NCI-H2029 (cell line): ENCODE measurements at regions not wholly inside any gene's neighbourhood (a gene's known extent, or its start where the extent isn't known, plus 50 kb on each side); places are given as distances from the start of the nearest gene placed in this dataset.
A peak's percentile ranks its signal among the peaks of the same experiment; 100 is the strongest.

Experiments used
- DNase-seq: peaks from one replicate; lab custom pipeline; 2025; lab: John Stamatoyannopoulos, UW

DNA sequence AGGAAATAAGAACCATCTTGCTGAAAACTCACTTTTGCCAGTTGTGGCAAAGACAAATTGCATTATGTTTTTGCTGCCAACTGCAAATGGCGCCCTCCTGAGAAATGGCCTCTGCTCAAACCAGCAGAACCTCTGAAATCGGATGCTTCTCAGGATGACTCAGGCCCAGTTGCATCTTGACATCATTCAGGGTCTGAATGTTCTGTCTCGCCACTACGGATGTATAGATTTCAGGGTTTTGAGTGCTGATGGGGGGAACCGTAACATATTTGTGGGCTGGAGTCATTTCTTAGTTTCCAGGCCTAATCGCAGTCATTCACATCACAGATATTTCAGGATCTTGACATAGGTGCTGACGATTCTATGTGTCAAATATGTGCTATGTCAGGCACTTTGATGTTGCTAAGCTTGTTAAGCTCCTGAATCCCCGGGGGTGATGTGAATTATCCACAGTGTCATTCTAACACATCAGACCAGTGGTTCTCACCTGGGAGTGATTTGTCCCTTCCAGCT, 207.1 kb downstream of the NFATC2 start:
- DNase-seq = no peak

DNA sequence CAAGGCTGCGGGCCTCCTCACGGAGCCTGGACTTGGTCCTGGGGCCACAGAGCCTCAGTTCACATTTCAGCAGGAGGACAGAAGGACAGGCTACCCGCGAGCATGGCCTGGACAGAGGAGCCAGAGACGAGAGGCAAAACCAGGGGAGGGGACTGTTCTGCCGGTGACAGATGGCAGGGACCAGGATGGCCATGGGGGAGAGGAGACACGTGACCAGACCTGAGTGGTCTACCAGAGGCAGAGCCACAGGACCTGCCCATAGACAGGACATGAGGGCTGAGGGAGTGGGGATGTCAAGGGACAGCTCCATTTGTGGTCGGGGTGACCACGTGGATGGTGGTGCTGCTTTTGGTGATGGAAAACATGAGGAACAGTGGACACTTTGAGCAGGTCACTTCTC, 207.9 kb downstream of the NFATC2 start:
- DNase-seq = no peak

DNA sequence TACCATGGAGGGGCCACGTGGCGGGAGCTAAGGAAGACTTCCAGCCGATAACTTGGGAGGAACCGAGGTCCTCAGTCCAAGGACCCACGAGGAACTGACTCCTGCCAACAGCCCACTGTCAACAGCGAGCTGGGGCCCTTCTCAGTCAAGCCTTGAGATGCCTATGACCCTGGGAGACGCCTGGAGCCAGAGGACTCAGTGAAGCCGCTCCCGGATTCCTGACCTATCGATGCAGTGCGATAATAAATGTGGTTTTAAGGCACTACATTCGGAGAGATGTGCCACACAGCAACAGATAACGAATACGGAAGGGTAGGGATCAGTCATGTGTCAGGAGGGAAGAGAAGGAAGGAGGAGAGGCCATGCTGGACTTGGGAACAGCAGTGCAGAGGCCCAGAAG, 208.5 kb downstream of the NFATC2 start:
- DNase-seq = no peak

DNA sequence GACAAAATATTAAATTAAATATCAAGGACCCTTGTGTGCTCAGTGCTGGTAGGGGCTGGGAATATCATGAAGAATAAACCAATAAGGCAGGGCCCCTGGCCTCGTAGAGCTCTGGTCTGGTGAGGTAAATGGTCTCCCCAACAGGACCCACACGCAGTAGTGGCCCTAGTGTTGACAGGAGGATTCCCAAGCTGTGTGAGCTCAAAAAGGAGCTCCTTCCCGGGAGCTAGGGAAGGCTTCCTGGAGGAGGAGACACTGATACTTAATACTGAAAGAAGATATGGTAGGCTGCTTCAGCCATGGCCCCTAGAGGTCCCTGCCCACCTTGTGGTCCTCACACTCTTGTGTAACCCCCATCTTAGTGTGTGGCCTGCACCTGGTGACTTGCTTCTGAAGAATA, 209.1 kb downstream of the NFATC2 start:
- no peak for DNase-seq

DNA sequence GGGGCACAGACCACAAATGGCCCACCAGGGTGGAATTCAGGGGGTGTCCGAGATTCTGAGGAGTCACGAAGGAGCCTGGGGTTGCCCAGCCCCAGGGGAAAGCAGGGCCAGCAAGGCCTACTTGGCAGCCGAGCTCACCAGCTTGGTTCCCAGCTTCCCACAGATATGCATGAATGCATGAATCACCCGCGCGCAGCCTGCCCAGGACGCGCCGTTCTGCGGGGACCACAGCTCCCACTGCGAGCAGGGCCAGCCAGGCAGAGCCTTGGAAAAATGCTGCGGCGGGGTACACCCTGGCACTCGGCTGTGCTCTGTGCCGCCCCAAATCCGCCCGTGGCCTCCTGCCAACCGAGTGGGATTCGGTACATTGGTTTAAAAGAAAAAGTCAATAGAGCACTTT, 211.0 kb downstream of the NFATC2 start:
- DNase-seq = no peak

DNA sequence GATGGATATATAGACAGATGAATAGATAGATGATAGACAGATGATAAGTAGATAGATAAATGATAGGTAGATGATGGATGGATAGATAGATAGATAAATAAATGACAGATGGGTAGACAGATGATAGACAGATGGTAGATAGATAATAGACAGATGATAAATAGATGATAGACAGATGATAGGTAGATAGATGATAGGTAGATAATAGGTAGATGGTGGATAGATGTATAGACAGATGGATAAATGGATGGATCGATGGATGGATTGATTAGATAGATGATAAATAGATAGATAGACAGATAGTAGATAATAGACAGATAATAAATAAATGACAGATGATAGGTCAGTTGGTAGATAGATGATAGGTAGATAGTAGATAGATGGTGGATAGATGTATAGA, 212.7 kb downstream of the NFATC2 start:
- DNase-seq = no peak

DNA sequence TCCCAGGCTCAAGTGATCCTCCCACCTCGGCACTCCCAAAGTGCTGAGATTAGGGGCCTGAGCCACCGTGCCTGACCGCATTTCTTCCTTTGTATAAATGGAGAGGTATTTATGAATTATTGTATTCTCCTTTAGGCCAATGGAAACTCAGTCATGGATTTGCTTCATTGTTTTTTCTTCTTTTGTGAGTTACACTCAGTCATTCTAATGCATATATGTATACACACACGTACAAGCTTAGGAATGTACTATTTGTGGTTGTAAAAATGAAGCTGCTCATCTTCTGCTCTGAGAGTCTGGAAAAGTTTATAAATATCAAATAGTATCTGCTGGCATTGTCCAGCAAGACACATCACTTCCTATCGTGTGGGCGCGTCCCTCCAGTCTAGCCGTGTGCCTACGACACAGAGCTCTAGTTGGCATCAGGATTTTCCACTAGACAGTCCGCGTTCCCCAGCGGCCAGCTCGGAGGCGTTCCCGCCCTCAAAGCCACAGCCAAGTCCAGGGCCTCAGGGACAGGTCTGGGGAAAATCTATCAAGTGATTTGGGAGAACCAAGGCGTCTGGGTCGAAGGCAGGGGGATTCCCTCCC, 215.2 kb downstream of the NFATC2 start:
- no peak for DNase-seq

DNA sequence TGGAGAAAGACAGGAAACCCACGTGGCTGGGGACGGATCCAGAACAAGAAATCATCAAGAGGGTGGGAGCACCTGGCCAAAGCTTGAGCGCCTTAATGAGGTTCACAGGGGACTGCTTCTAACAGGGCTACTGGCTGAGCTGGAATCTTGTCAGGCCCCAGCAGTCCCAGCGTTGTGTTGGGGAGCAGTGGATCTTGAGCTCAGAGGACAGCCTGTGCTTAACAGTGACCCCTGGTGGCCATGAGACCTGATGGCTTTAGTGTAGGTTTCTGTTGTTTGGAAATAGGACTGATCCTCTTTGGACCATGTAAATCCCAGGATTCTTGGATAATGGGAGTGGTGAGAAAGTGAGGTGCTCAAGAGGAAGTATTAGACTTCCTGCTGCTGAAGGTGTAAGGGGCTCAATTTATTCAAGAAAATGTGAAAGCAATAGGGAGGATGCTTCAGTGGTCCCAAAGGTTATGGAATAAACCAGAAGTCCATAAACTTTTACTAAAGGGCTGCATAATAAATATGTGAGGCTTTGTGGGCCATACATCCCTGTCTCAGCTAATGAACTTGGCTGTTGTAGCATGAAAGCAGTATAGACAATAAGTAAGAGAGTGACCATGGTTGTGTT, 216.2 kb downstream of the NFATC2 start:
- DNase-seq = no peak

DNA sequence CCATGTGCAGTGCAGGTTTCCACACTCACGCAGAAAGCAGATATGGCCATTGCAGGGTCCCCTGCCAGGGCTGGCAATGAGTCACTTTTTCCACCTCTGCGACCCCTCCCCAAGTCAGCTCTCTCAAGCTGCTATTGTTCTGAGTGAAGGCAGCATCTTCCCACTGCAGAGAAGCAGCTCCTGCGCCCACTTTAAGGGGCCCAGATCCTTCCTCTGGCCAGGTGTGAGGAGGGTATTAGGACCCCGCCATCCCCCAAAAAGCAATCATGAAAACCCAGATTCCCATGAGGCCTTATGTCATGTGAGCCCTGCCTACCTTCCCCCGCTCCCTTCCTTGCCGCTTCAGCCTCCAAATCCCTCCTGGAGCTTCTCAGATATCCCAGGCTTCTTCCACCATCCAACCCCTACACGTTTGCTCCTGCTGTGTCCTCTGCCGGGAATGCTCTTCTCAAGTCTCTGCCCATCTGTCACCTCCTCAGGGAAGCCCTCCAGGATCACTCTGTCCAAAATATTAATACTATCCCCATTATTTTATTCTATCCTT, 220.3 kb downstream of the NFATC2 start:
- DNase-seq = no peak

DNA sequence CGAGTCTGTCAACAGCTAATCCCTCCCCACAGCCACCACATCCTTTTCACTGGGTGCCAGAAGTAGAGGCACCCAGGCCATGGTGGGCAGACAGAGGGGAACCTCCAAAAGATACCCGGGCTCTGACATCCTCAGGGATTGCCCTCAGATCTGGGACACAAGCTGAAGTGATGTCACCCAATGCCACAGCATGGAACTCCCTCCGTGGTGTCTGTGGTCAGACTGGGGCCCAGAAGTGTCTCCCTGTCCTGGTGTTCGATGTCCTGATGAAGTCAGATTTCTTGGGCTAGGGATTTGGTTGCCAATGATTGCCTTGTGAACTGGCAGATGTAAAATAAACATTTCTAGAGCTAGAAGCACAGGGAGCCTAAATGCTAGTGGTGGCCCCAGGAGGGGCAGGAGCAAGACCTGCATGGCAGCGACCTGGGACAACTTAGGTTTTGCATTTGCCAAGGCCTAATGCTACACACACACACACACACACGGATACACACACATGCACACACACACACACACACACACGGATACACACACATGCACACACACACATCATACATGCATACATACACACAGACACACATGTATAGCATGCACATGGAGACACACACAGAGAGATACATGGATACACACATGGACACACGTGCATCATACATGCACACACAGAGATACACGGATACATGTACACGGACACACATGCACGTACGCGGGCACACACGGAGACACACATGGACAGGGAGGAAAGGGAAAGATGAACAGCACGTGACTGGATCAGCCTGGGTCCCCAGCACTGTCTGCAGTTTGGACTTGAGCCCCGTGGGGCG, 221.0 kb downstream of the NFATC2 start:
- DNase-seq = no peak

DNA sequence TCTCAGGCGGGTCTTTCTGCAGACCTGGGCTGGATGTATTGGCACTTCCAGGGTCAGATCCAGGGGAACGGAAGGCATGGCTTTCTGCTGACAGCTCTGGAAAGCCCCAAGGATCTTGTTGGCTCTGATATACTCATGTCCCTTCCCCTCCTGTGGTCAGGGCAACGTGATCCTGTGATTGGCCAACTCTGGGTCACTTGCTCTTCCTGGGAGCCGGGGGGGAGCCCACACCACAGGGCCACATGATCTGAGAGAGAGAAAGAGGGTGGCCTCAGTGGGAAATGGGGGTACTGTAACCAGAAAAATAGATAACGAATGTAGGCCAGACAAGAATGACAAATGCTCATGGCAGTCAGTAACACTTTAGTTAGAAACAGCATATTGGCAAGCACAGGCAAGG, 223.0 kb downstream of the NFATC2 start:
- DNase-seq = no peak

DNA sequence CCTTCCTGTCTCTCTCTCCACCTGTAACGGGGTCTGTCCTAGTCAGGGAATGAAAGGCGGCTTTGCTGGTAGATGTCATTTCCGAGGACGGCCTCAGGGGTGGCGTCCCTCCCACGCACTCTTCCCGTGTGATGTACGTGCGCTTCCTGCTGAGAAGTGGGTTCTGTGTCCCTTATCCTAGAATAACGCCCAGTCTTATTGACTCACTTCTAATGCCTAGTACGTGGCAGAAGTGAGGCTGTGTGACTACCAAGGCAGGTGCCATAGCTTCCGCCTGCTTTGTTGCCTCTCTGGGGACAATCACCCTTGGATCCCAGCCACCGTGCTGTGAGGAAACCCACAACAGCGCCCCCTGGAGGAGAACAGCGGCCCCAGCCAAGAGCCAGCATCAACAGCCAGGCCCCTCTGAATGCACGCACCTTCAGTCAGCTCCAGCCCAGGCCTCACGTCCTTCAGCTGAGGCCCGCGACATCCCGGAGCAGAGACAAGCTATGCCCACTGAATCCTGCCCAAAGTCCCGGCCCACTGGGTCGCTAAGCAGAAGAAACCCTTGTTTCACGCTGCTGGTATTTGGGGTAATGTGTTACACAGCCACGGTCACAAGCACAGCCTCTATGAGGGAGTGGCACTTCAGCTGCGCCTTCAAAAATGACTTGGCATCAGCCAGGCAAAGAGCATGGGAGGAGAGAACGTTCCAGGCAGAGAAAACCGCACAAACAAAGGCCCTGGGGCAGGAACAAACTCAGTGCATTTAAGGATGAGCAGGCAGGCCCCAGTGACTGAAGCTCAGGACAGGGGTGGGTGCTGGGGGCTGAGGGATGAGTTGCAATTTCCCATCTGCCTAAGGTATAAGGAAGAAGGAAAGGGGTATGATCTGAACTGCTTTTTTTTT, 224.2 kb downstream of the NFATC2 start:
- DNase-seq = peak; percentile 58

DNA sequence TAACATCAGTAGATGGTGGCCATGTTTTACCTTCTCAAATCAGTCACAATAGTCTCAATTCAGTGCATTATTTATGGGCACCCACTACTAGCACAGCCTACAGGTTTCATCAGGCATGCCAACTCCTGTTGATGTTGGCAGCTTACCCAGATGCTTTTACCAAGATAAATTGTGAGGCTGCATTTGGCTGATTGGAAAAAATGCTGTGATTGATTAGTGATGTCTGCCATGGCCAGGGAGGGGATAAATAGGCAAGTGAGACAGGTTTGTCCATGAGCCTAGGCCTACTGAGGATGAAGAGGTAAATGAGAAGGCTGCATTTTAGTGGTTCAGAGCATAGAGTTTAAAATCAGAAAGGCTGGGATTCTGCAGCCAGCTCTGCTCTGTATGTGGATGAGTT, 227.1 kb downstream of the NFATC2 start:
- no peak for DNase-seq

DNA sequence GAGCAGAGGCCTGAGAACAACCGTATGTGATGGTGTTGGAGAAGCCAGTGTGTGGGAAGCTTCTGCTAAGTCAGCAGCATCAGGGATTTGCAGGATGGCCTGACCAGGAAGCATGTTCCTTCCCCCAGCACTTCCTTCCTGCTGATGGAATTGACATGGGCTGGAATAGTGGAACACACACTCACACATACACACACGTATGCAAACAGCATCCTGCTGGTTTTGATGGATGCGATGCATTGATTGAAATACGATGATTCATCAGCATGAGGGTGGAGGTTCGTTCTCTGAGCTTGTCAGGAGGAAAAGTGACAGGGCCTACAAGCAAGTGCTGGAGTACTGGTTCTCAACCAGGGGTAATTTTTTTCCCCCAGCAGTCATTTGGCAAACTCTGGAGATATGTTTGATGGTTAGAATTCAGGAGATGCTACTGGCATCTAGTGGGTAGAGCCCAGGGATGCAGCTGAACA, 229.1 kb downstream of the NFATC2 start:
- no peak for DNase-seq

DNA sequence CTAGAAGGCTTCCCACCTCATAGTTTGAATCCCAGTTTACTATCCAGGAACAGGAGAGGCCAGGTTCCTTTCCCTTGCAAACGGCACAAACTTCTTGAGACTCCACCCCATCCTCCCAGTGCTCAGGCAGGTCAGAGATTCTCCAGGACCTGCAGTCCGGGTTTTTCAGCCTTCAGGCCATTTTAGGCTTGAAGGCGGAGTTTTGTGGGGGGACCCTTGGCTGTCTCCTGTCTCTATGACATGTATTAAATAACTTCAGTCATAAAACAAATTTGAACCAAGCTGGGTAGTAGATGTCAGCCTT, 230.1 kb downstream of the NFATC2 start:
- no peak for DNase-seq

DNA sequence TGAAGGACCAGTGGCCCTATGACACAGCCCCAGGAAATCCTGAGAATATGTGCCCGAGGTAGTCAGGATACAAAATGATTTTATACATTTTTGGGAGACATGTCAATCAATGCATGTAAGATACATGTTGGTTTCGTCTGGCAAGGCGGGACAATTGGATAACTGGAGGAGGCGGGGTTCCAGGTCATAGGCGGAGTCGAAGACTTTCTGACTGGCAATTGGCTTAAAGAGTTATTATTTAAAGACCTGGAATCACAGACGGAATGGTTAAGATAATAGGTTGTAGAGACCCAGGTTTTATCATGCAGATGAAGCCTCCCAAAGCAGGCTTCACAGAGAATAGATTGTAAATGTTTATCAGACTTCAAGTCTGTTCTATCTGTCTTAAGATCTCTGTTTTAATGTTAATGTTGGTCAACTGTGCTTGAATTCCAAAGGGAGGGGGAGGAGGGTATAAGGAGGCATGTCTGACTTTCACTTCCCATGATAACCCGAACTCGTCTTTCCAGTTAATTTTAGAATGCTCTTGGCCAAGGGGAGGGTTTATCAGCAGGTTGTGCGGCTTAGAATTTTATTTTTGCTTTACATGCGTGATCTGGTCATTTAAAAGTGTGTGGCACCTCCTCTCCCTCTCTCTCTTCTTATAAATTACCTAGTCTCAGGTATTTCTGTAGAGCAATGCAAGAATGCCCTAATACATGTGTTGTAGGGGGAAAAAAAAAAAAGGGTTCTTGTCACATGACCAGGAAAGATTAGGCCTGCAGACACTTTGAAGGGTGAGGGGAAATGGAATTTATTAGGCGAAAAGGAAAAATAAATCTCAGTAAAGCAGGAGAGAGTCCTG, 230.7 kb downstream of the NFATC2 start:
- no peak for DNase-seq

DNA sequence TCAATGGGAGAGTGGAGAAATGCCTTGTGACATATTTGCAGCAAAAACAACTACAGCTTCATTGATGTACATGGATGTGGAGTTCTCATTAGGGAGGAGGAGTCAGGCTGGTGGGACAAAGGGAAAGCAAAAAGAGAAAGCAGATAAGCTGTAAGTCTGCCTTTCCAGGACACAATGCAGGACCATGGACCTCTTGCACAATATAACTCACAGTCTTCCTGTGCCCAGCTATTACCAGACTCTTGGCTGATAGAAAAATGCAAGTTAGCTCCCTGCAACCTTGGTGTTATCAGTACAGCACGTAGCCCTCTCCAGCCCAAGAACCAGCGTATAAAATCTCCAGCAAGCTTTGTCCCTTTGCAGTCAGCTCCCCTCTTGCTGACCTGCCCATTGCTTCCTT, 232.3 kb downstream of the NFATC2 start:
- DNase-seq = no peak

DNA sequence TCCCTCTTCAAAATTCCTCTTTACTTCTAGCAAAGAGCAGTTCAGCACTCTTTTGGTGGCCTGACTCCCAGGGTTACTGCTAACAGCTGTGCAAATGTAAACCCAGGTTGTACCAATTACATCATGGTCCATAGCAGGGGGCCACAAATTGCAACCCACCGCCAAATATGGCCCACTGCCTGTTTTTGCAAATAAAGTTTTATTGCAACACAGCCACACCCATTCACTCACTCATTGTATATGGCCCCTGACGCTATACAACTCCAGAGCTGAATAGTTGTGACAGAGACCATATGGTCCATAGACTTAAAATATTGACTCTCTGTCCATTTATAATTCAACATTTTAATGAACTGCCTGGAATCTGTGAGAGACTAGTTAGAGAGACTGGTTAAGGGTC, 233.4 kb downstream of the NFATC2 start:
- no peak for DNase-seq

DNA sequence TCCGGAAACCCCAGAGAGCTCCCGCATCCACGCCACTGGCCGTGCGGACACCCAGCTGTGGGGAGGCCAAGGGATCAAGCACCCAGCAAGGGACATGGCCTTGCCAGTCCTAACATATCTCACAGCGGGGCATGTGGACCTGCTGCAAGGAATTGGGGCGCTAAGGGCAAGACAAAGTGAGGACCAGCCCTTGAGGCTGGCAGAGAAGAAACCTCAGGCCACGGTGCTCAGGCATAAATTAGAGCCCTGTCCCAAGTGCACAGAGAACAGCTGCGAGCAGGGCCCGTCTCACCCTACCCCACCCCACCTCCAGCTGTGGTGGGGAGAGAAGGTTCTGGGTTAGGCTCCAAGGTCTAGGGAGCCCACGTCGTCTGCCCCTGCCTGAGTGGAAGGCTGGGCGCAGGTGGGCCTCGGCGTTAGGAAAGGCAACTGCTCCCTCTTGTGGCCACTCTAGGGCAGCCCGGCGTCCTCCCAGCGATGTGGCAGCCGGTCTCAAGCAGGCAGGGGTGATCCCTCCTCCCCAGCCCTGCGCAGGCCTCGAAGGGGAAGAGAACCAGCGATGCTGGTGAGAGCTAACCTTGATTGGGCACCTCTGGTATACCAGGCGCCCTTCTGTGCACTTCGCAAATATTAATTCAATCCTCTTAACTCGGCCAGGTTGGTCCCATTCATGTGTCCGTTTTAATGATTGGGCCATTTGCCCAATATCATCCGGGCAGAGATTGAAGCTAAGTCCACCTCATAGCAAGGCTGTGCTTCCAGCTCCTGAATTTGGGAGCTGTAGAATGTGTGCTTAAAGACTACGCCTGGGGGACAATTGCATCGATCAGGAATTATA, 235.8 kb downstream of the NFATC2 start:
- peak; percentile 38 for DNase-seq

DNA sequence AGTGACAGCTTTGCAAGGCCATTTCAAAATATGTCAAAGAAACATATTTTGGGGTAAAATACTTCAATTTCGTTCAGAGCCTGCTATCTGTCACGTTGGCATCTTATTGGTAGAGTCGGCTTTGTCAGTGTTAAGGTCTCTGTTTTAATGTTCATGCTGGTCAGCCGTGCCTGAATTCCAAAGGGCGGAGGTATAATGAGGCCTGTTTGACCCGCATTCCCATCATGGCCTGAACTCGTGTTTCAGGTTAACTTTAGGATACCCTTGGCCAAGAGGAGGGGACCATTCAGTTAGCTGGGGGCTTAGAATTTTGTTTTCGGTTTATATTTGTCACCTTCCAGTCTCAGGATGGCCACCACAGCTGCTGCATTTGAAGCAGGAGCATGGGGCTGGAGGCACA, 236.4 kb downstream of the NFATC2 start:
- DNase-seq = no peak
